GM12865 (cell line): ENCODE measurements at regions not wholly inside any gene's neighbourhood (a gene's known extent, or its start where the extent isn't known, plus 50 kb on each side); places are given as distances from the start of the nearest gene placed in this dataset.

Experiments used
- DNase-seq: peaks from one replicate; pipeline ENCODE4 v3.0.0; 2010; ENCODE audit warnings: low read depth
- H3K4me3 ChIP-seq: 2 replicates; pipeline ENCODE4 v1.5.1; 2011; ENCODE audit warnings: mild to moderate bottlenecking, low read depth, low read length, control low read depth
- CTCF ChIP-seq: IDR thresholded peaks from 2 replicates; pipeline ENCODE4 v1.5.1; 2011; ENCODE audit warnings: low read length, control low read depth, low read depth, inconsistent platforms; ENCODE audit not compliant: insufficient read depth; ENCODE audit errors: missing control alignments

GRCh38 chr15:56812961-56813360 is 79.7 kb upstream of the ZNF280D start:
- no peak for DNase-seq
- TF ChIP-seq CTCF: no peak

GRCh38 chr15:56812221-56812620 is 78.9 kb upstream of the ZNF280D start:
- no peak for DNase-seq
- no peak overlapping the region for H3K4me3 ChIP-seq
- no peak for TF ChIP-seq CTCF

More at GRCh38 chr15:56812961-56813360, 79.7 kb upstream of the ZNF280D start:
- H3K4me3 ChIP-seq: no peak overlapping the region

- TF ChIP-seq CTCF: no peak
Observed at GRCh38 chr15:56811586-56811985, 78.3 kb upstream of the ZNF280D start.

GRCh38 chr15:56808160-56808559 is 74.9 kb upstream of the ZNF280D start:
- DNase-seq: no peak
- H3K4me3 ChIP-seq: no peak overlapping the region
- TF ChIP-seq CTCF: no peak

More at GRCh38 chr15:56811586-56811985, 78.3 kb upstream of the ZNF280D start:
- DNase-seq: no peak
- no peak overlapping the region for H3K4me3 ChIP-seq

GRCh38 chr15:56806148-56806536 is 72.8 kb upstream of the ZNF280D start:
- DNase-seq: peak; percentile 25
- H3K4me3 ChIP-seq: peak overlapping the region; percentile 14
- no peak for TF ChIP-seq CTCF

- DNase-seq: peak; percentile 58
- H3K4me3 ChIP-seq: peak overlapping the region; percentile 14
- no peak for TF ChIP-seq CTCF
Observed at GRCh38 chr15:56805466-56806147, 72.3 kb upstream of the ZNF280D start.

GRCh38 chr15:56804938-56805337 is 71.6 kb upstream of the ZNF280D start:
- TF ChIP-seq CTCF: no peak
- no peak for DNase-seq
- no peak overlapping the region for H3K4me3 ChIP-seq
